ENCODE measurements at regions not wholly inside any gene's neighbourhood (a gene's known extent, or its start where the extent isn't known, plus 50 kb on each side); places are given as distances from the start of the nearest gene placed in this dataset.

- DNase-seq, result no peak
These were observed 227.4 kb upstream of the MYT1L start for GRCh38 chr2:2558476-2558875.

GRCh38 chr2:2557475-2557874 lies 226.4 kb upstream of the MYT1L start:
- DNase-seq, result no peak

GRCh38 chr2:2550856-2551255 lies 219.8 kb upstream of the MYT1L start:
- DNase-seq, result no peak

- no peak for DNase-seq
These were observed 216.8 kb upstream of the MYT1L start for GRCh38 chr2:2547911-2548310.

GRCh38 chr2:2547451-2547850 lies 216.4 kb upstream of the MYT1L start:
- DNase-seq, result no peak

- no peak for DNase-seq
These were observed 215.0 kb upstream of the MYT1L start for GRCh38 chr2:2546046-2546445.

GRCh38 chr2:2542966-2543611 lies 212.0 kb upstream of the MYT1L start:
- no peak for DNase-seq

GRCh38 chr2:2542316-2542715 lies 211.2 kb upstream of the MYT1L start:
- no peak for DNase-seq

- DNase-seq, result no peak
These were observed 209.3 kb upstream of the MYT1L start for GRCh38 chr2:2540406-2540805.

- DNase-seq, result no peak
These were observed 205.5 kb upstream of the MYT1L start for GRCh38 chr2:2536416-2537056.

- DNase-seq, result no peak
These were observed 199.3 kb upstream of the MYT1L start for GRCh38 chr2:2530334-2530733.

GRCh38 chr2:2528846-2529245 lies 197.8 kb upstream of the MYT1L start:
- no peak for DNase-seq

- no peak for DNase-seq
These were observed 196.1 kb upstream of the MYT1L start for GRCh38 chr2:2527148-2527547.

GRCh38 chr2:2524348-2524941 lies 193.4 kb upstream of the MYT1L start:
- DNase-seq, result no peak

GRCh38 chr2:2523461-2524347 lies 192.6 kb upstream of the MYT1L start:
- no peak for DNase-seq

GRCh38 chr2:2520401-2520811 lies 189.3 kb upstream of the MYT1L start:
- DNase-seq, result no peak

GRCh38 chr2:2519381-2519780 lies 188.3 kb upstream of the MYT1L start:
- DNase-seq, result no peak

GRCh38 chr2:2517399-2517798 lies 186.3 kb upstream of the MYT1L start:
- no peak for DNase-seq

GRCh38 chr2:2516386-2516785 lies 185.3 kb upstream of the MYT1L start:
- DNase-seq, result no peak

- DNase-seq, result no peak
These were observed 181.9 kb upstream of the MYT1L start for GRCh38 chr2:2512931-2513330.

- DNase-seq, result no peak
These were observed 176.4 kb upstream of the MYT1L start for GRCh38 chr2:2507417-2507997.

GRCh38 chr2:2506536-2506935 lies 175.5 kb upstream of the MYT1L start:
- DNase-seq, result no peak

GRCh38 chr2:2505604-2506003 lies 174.5 kb upstream of the MYT1L start:
- no peak for DNase-seq

All from MV-4-11 (cell line).